Bronchial epithelial cell (primary cell): ENCODE measurements at regions not wholly inside any gene's neighbourhood (a gene's known extent, or its start where the extent isn't known, plus 50 kb on each side); places are given as distances from the start of the nearest gene placed in this dataset.

ENCODE experiments used
- DNase-seq: peaks from one replicate; pipeline ENCODE4 v3.0.0-alpha.2; 2010; ENCODE audit warnings: low read depth
- FAIRE-seq: peaks from 2 replicates; lab custom pipeline; 2011; peaks lifted over from hg19 to GRCh38; lab: Jason Lieb, UNC
- H3K27me3 ChIP-seq: 2 replicates; pipeline ENCODE4 v1.5.1; 2011; ENCODE audit warnings: low read length; ENCODE audit not compliant: control insufficient read depth, insufficient read depth
- H3K36me3 ChIP-seq: 2 replicates; pipeline ENCODE4 v1.5.1; 2011; ENCODE audit warnings: low read length; ENCODE audit not compliant: control insufficient read depth, insufficient read depth
- H3K4me3 ChIP-seq: 2 replicates; pipeline ENCODE4 v1.5.1; 2011; ENCODE audit warnings: mild to moderate bottlenecking, low read depth, low read length, control low read depth
- TF ChIP-seq, protein P1 (sequence below): IDR thresholded peaks from 2 replicates; pipeline ENCODE4 v1.5.1; 2011; ENCODE audit warnings: mild to moderate bottlenecking, moderate library complexity, low read length, control low read depth, inconsistent platforms; ENCODE audit not compliant: insufficient read depth, severe bottlenecking

GRCh38 chr9:110076894-110077725 is 130.8 kb downstream of the C9orf152 start:
- no peak for FAIRE-seq
- H3K27me3 ChIP-seq: no peaks in the 10 kb centered on the region
- peak; percentile 47 for DNase-seq
- TF ChIP-seq, protein P1, sequence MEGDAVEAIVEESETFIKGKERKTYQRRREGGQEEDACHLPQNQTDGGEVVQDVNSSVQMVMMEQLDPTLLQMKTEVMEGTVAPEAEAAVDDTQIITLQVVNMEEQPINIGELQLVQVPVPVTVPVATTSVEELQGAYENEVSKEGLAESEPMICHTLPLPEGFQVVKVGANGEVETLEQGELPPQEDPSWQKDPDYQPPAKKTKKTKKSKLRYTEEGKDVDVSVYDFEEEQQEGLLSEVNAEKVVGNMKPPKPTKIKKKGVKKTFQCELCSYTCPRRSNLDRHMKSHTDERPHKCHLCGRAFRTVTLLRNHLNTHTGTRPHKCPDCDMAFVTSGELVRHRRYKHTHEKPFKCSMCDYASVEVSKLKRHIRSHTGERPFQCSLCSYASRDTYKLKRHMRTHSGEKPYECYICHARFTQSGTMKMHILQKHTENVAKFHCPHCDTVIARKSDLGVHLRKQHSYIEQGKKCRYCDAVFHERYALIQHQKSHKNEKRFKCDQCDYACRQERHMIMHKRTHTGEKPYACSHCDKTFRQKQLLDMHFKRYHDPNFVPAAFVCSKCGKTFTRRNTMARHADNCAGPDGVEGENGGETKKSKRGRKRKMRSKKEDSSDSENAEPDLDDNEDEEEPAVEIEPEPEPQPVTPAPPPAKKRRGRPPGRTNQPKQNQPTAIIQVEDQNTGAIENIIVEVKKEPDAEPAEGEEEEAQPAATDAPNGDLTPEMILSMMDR: no peak
- no peak overlapping the region for H3K4me3 ChIP-seq
- H3K36me3 ChIP-seq: no peaks in the 10 kb centered on the region

GRCh38 chr9:110077925-110078324 is 130.0 kb downstream of the C9orf152 start:
- Histone ChIP-seq H3K27me3 (no peaks in the 10 kb centered on the region), H3K4me3 (no peak overlapping the region), H3K36me3 (no peaks in the 10 kb centered on the region)
- TF ChIP-seq, protein P1: no peak
- DNase-seq (no peak), FAIRE-seq (no peak)

DNA sequence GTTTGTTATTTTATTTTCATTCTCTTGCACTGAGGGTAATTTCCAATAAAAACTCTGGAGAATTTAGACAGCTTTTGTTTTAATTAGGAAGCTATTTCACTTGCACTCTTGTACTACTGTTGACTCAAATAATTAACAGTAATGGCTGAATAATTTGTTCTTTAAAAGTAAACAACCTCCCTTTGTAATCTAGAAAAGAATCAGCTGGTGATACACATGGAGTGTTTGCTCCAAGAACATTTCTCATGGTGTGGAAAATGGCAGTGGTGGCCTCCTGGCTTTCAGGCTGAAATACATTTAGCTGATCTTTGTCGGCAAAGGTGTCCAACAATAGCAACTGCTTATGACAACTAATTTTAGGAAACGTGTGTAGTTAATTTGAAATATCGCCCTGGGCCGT is 129.4 kb downstream of the C9orf152 start:
- TF ChIP-seq, protein P1: no peak
- H3K36me3 ChIP-seq: no peaks in the 10 kb centered on the region
- FAIRE-seq: no peak
- H3K4me3 ChIP-seq: no peak overlapping the region
- H3K27me3 ChIP-seq: no peaks in the 10 kb centered on the region
- DNase-seq: no peak

DNA sequence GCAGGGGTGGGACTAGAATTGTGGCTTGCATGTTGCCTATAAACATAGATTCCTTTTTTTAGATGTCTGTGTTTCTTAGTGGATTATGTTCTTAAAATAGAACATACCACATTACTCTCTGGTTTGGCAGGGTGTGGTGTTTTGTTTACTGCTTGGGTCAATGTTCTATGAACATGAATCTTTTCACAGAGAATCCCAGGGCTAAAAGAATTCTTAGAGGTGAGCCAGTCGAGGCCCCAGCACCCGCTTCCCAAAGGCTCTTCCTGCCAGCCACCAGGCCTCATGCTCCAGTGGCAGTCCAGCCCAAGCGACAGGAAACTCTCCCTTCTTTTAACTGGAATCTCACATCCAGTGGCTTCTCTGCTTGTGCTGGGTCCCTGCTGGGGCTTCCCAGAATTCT is 126.6 kb downstream of the C9orf152 start:
- H3K4me3 ChIP-seq: no peak overlapping the region
- H3K27me3 ChIP-seq: no peaks in the 10 kb centered on the region
- FAIRE-seq: no peak
- TF ChIP-seq, protein P1: no peak
- no peak for DNase-seq
- no peaks in the 10 kb centered on the region for H3K36me3 ChIP-seq

DNA sequence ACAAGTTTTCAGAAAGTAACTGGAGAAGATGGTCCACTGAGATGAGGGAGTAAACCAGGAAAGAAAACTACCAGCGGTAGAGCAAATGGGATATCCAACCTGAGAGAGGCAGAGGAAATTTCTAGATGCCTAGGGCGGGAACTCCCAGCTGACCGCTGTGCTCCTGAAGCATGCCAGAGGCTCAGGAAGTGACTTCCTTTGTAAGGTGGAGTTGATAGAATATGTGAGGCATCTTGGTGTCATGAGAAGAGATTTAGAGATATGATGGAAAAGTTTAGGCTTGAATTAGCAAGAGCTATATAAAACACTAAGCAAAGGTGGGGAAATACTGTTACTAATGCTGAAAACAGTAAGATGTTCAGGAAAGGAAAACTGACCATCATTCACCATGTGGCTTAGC is 124.1 kb downstream of the C9orf152 start:
- FAIRE-seq (no peak), DNase-seq (no peak)

More for the DNA sequence above, 124.1 kb downstream of the C9orf152 start:
- Histone ChIP-seq H3K36me3 (no peaks in the 10 kb centered on the region), H3K4me3 (no peak overlapping the region), H3K27me3 (no peaks in the 10 kb centered on the region)
- TF ChIP-seq, protein P1: no peak
